ENCODE measurements at regions not wholly inside any gene's neighbourhood (a gene's known extent, or its start where the extent isn't known, plus 50 kb on each side); places are given as distances from the start of the nearest gene placed in this dataset.
"Not testable (repeated sequence)": the region's sequence is repeated elsewhere in the genome, so short reads cannot be mapped to it uniquely, and the experiment has no call there.

GRCh38 chr4:3376266-3376665, 65.5 kb upstream of the HGFAC start:
- TF ChIP-seq CTCF (IDR thresholded peaks at IDR 0.05; ENCODE audit: insufficient read depth, low read depth, low read length) (no peak), EZH2 (IDR thresholded peaks at IDR 0.05; ENCODE audit: insufficient read depth, low read length) (no peak)
- H4K20me1 ChIP-seq (ENCODE audit: insufficient read depth, low read length): peaks cover 48% of the 10 kb centered on the region
- FAIRE-seq (no peak), DNase-seq (ENCODE audit: low read depth) (no peak)
- peaks cover 55% of the 10 kb centered on the region for H3K79me2 ChIP-seq (ENCODE audit: insufficient read depth, low read length)
- H3K4me3 ChIP-seq (ENCODE audit: insufficient read depth, low read depth, low read length): no peak overlapping the region
- H3K27me3 Mint-ChIP-seq (ENCODE audit: low read depth, unreplicated experiment): no peaks in the 10 kb centered on the region
- no peak overlapping the region for H3K27ac ChIP-seq (ENCODE audit: low read depth, low read length)
- H3K4me3 Mint-ChIP-seq (ENCODE audit: unreplicated experiment): no peak overlapping the region
- H2AFZ ChIP-seq (ENCODE audit: low read depth, low read length): no peak overlapping the region
- H3K4me1 ChIP-seq (ENCODE audit: insufficient read depth, low read length): peaks cover 27% of the 10 kb centered on the region
- H3K36me3 Mint-ChIP-seq (ENCODE audit: low read depth, unreplicated experiment): peaks cover 32% of the 10 kb centered on the region
- H3K36me3 ChIP-seq (ENCODE audit: insufficient read depth, low read length): no peaks in the 10 kb centered on the region
- peaks cover 14% of the 10 kb centered on the region for H3K9me3 ChIP-seq (ENCODE audit: insufficient read depth, low read depth, low read length)
- H3K27ac Mint-ChIP-seq (ENCODE audit: unreplicated experiment): no peak overlapping the region
- H3K27me3 ChIP-seq (ENCODE audit: insufficient read depth, low read length): no peaks in the 10 kb centered on the region
- no peak overlapping the region for H3K4me2 ChIP-seq (ENCODE audit: low read length)
- peaks cover 15% of the 10 kb centered on the region for H3K9me3 Mint-ChIP-seq (ENCODE audit: unreplicated experiment)
- H3K9ac ChIP-seq (ENCODE audit: low read length): no peak overlapping the region
- peaks cover 8% of the 10 kb centered on the region for H3K4me1 Mint-ChIP-seq (ENCODE audit: low read depth, unreplicated experiment)

DNA sequence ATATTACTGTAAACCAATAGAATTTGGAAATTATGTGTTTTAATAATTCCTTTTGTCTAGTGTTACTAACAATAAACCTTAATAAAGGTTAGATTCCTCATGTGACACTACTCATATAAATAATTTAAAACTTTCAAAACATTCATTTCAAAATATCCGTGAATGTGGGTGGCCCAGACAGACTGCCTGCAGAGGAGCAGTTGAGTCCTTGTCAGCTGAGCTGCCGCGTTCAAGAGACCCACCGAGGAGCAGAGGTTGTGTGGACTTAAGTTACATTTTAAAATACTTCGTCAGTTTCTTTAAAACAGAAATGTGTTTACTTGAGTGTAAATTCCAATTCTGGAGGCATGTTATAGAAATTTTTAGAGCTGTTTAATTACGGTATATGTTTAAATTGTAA, 64.2 kb upstream of the HGFAC start:
- peaks cover 14% of the 10 kb centered on the region for H3K4me1 ChIP-seq (ENCODE audit: insufficient read depth, low read length)
- H3K9me3 ChIP-seq (ENCODE audit: insufficient read depth, low read depth, low read length): peaks cover 14% of the 10 kb centered on the region
- TF ChIP-seq CTCF (IDR thresholded peaks at IDR 0.05; ENCODE audit: insufficient read depth, low read depth, low read length) (no peak), EZH2 (IDR thresholded peaks at IDR 0.05; ENCODE audit: insufficient read depth, low read length) (no peak)
- no peak overlapping the region for H2AFZ ChIP-seq (ENCODE audit: low read depth, low read length)
- H3K27me3 ChIP-seq (ENCODE audit: insufficient read depth, low read length): no peaks in the 10 kb centered on the region
- H3K9ac ChIP-seq (ENCODE audit: low read length): no peak overlapping the region
- no peak overlapping the region for H3K4me3 ChIP-seq (ENCODE audit: insufficient read depth, low read depth, low read length)
- H3K9me3 Mint-ChIP-seq (ENCODE audit: unreplicated experiment): peaks cover 21% of the 10 kb centered on the region
- peaks cover 35% of the 10 kb centered on the region for H3K36me3 Mint-ChIP-seq (ENCODE audit: low read depth, unreplicated experiment)
- peaks cover 37% of the 10 kb centered on the region for H4K20me1 ChIP-seq (ENCODE audit: insufficient read depth, low read length)
- no peak overlapping the region for H3K27ac Mint-ChIP-seq (ENCODE audit: unreplicated experiment)
- H3K4me1 Mint-ChIP-seq (ENCODE audit: low read depth, unreplicated experiment): peaks cover 3% of the 10 kb centered on the region
- FAIRE-seq: no peak
- H3K4me2 ChIP-seq (ENCODE audit: low read length): no peak overlapping the region
- no peaks in the 10 kb centered on the region for H3K27me3 Mint-ChIP-seq (ENCODE audit: low read depth, unreplicated experiment)
- H3K79me2 ChIP-seq (ENCODE audit: insufficient read depth, low read length): peaks cover 42% of the 10 kb centered on the region
- H3K36me3 ChIP-seq (ENCODE audit: insufficient read depth, low read length): no peaks in the 10 kb centered on the region
- no peak for DNase-seq (ENCODE audit: low read depth)
- no peak overlapping the region for H3K27ac ChIP-seq (ENCODE audit: low read depth, low read length)
- H3K4me3 Mint-ChIP-seq (ENCODE audit: unreplicated experiment): no peak overlapping the region

DNA sequence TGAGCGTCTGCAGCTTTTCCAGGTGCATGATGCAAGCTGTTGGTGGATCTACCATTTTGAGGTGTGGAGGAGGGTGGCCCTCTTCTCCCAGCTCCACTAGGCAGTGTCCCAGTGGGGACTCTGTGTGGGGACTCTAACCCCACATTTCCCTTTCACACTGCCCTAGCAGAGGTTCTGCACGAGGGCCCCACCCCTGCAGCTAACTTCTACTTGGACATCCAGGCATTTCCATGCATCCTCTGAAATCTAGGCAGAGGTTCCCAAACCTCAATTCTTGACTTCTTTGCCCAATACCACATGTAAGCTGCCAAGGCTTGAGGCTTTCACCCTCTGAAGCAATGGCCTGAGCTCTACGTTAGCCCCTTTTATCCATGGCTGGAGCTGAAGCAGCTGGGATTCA, 61.4 kb upstream of the HGFAC start:
- H2AFZ ChIP-seq (ENCODE audit: low read depth, low read length); H3K36me3 ChIP-seq (ENCODE audit: insufficient read depth, low read length); FAIRE-seq; H3K27ac Mint-ChIP-seq (ENCODE audit: unreplicated experiment); H3K4me1 Mint-ChIP-seq (ENCODE audit: low read depth, unreplicated experiment); DNase-seq (ENCODE audit: low read depth); H3K27me3 Mint-ChIP-seq (ENCODE audit: low read depth, unreplicated experiment); H3K4me3 Mint-ChIP-seq (ENCODE audit: unreplicated experiment); H3K27me3 ChIP-seq (ENCODE audit: insufficient read depth, low read length); H3K27ac ChIP-seq (ENCODE audit: low read depth, low read length); H3K4me2 ChIP-seq (ENCODE audit: low read length); H3K9ac ChIP-seq (ENCODE audit: low read length); H3K4me3 ChIP-seq (ENCODE audit: insufficient read depth, low read depth, low read length): not testable (repeated sequence)
- Mint-ChIP-seq H3K36me3 (ENCODE audit: low read depth, unreplicated experiment) (peaks cover 23% of the 10 kb centered on the region), H3K9me3 (ENCODE audit: unreplicated experiment) (peaks cover 21% of the 10 kb centered on the region)
- Histone ChIP-seq H3K9me3 (ENCODE audit: insufficient read depth, low read depth, low read length) (peaks cover 14% of the 10 kb centered on the region), H3K79me2 (ENCODE audit: insufficient read depth, low read length) (peaks cover 20% of the 10 kb centered on the region), H4K20me1 (ENCODE audit: insufficient read depth, low read length) (peaks cover 14% of the 10 kb centered on the region), H3K4me1 (ENCODE audit: insufficient read depth, low read length) (peaks cover 16% of the 10 kb centered on the region)

GRCh38 chr4:3381208-3381607, 60.6 kb upstream of the HGFAC start:
- not testable (repeated sequence) for H3K4me3 ChIP-seq (ENCODE audit: insufficient read depth, low read depth, low read length); H3K27ac ChIP-seq (ENCODE audit: low read depth, low read length); H3K4me3 Mint-ChIP-seq (ENCODE audit: unreplicated experiment); H3K27me3 Mint-ChIP-seq (ENCODE audit: low read depth, unreplicated experiment); H4K20me1 ChIP-seq (ENCODE audit: insufficient read depth, low read length); H3K4me2 ChIP-seq (ENCODE audit: low read length); H3K9ac ChIP-seq (ENCODE audit: low read length); FAIRE-seq; H3K27ac Mint-ChIP-seq (ENCODE audit: unreplicated experiment); H3K36me3 ChIP-seq (ENCODE audit: insufficient read depth, low read length); H3K27me3 ChIP-seq (ENCODE audit: insufficient read depth, low read length); DNase-seq (ENCODE audit: low read depth); H3K4me1 Mint-ChIP-seq (ENCODE audit: low read depth, unreplicated experiment); H2AFZ ChIP-seq (ENCODE audit: low read depth, low read length)
- H3K4me1 ChIP-seq (ENCODE audit: insufficient read depth, low read length): peaks cover 13% of the 10 kb centered on the region
- peaks cover 23% of the 10 kb centered on the region for H3K79me2 ChIP-seq (ENCODE audit: insufficient read depth, low read length)
- Mint-ChIP-seq H3K36me3 (ENCODE audit: low read depth, unreplicated experiment) (peaks cover 16% of the 10 kb centered on the region), H3K9me3 (ENCODE audit: unreplicated experiment) (peaks cover 21% of the 10 kb centered on the region)
- peaks cover 14% of the 10 kb centered on the region for H3K9me3 ChIP-seq (ENCODE audit: insufficient read depth, low read depth, low read length)
